Neutrophil (primary cell): ENCODE measurements at regions not wholly inside any gene's neighbourhood (a gene's known extent, or its start where the extent isn't known, plus 50 kb on each side); places are given as distances from the start of the nearest gene placed in this dataset.

Source experiments
- H3K27ac ChIP-seq: fragments of 200-600 bp; sonication (generic); 2 replicates; pipeline ENCODE4 v1.5.1; 2016; ENCODE audit warnings: mild to moderate bottlenecking, moderate library complexity
- H3K27me3 ChIP-seq: fragments of 200-600 bp; sonication (generic); 2 replicates; pipeline ENCODE4 v1.6.0; 2016; ENCODE audit warnings: mild to moderate bottlenecking
- H3K36me3 ChIP-seq: fragments of 200-600 bp; sonication (generic); 2 replicates; pipeline ENCODE4 v1.5.1; 2017
- H3K4me1 ChIP-seq, 2 experiments: fragments of 200-600 bp in 1 of 2; sonication (generic) in 1 of 2; 1 replicate in 1 of 2; 2 replicates in 1 of 2; pipeline versions ENCODE4 v1.5.1 to v1.6.1; 2013 to 2016; ENCODE audit warnings: low read depth in 1 of 2, low read length in 1 of 2, mild to moderate bottlenecking in 1 of 2, moderate library complexity in 1 of 2; ENCODE audit not compliant: control insufficient read depth in 1 of 2, insufficient read depth in 1 of 2
- H3K4me3 ChIP-seq, 2 experiments: fragments of 200-600 bp in 1 of 2; sonication (generic) in 1 of 2; 1 replicate in 1 of 2; 2 replicates in 1 of 2; pipeline ENCODE4 v1.5.1; 2013 to 2016; ENCODE audit warnings: low read depth in 1 of 2, low read length in 1 of 2, mild to moderate bottlenecking in 1 of 2, moderate library complexity in 1 of 2
- H3K9me3 ChIP-seq: fragments of 200-600 bp; sonication (generic); 2 replicates; pipeline ENCODE4 v1.5.1; 2016
- CTCF ChIP-seq: fragments of 200-600 bp; sonication (generic); IDR thresholded peaks from 2 replicates; pipeline ENCODE4 v1.5.1; 2016; ENCODE audit warnings: antibody characterized with exemption

GRCh38 chr2:10211844-10212422 is 89.4 kb downstream of the RRM2 start:
- no peak overlapping the region for H3K27ac ChIP-seq

DNA sequence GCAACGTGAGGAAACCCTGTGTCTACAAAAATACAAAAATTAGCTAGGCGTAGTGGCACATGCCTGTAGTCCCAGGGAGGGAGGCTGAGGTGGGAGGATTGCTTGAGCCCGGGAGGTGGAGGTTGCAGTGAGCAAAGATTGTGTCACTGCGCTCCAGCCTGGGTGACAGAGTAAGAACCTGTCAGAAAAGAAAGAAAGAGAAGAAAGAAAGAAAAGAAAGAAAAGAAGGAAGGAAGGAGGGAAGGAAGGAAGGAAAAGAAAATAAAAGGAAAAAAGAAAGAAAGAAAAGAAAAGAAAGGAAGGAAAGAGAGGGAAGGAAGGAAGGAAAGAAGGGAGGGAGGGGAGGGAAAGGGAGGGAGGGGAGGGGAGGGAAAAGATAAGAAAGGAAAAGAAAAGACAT is 89.9 kb upstream of the HPCAL1 start:
- TF ChIP-seq CTCF, result no peak
- Histone ChIP-seq H3K27ac (no peak overlapping the region), H3K27me3 (no peaks in the 10 kb centered on the region), H3K36me3 (peaks cover 3% of the 10 kb centered on the region), H3K4me3 (no peak overlapping the region), H3K9me3 (no peaks in the 10 kb centered on the region), H3K4me1 (no peaks in the 10 kb centered on the region)

More at GRCh38 chr2:10211844-10212422, 89.4 kb downstream of the RRM2 start:
- Histone ChIP-seq H3K9me3 (no peaks in the 10 kb centered on the region), H3K27me3 (no peaks in the 10 kb centered on the region), H3K4me1 (no peaks in the 10 kb centered on the region), H3K4me3 (no peak overlapping the region), H3K36me3 (peaks cover 3% of the 10 kb centered on the region)
- no peak for TF ChIP-seq CTCF

- Histone ChIP-seq H3K36me3 (peaks cover 3% of the 10 kb centered on the region), H3K27ac (no peak overlapping the region), H3K9me3 (no peaks in the 10 kb centered on the region), H3K4me3 (no peak overlapping the region), H3K4me1 (no peaks in the 10 kb centered on the region), H3K27me3 (no peaks in the 10 kb centered on the region)
- no peak for TF ChIP-seq CTCF
Observed at GRCh38 chr2:10214179-10214578, 88.5 kb upstream of the HPCAL1 start.

DNA sequence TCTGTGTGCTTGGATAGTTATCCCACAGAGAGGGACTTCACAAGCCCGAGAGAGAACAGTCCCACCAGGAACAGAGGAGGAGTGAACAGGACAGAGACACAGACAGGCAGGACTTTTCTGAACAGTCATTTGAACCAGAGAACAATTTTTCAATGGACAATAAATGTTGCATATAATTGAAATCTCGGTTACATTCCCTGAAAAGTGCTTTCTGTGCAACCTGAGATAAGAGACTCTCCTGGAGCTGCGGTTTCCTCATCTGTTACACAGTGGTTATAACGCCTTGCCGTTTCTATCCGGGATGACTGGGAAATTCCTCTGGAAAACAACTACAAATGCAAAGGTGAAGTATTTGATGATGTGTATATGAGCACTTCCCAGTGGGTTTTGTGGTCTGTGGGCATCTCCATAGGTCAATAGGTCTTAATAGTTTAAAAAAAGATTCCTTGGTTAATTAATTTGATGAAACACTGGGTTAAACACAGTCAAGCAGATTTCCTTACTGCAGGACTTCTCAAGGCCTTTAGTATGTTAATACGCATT is 87.2 kb upstream of the HPCAL1 start:
- Histone ChIP-seq H3K4me1 (no peaks in the 10 kb centered on the region), H3K9me3 (no peaks in the 10 kb centered on the region)
- TF ChIP-seq CTCF, result no peak

GRCh38 chr2:10216677-10217488 is 85.8 kb upstream of the HPCAL1 start:
- Histone ChIP-seq H3K9me3 (no peaks in the 10 kb centered on the region), H3K4me1 (no peaks in the 10 kb centered on the region), H3K36me3 (no peaks in the 10 kb centered on the region), H3K27ac (no peak overlapping the region), H3K27me3 (no peaks in the 10 kb centered on the region), H3K4me3 (no peak overlapping the region)
- TF ChIP-seq CTCF, result no peak

More for the DNA sequence above, 87.2 kb upstream of the HPCAL1 start:
- Histone ChIP-seq H3K27ac (no peak overlapping the region), H3K36me3 (peaks cover 3% of the 10 kb centered on the region), H3K4me3 (no peak overlapping the region), H3K27me3 (no peaks in the 10 kb centered on the region)
